Neural progenitor cell (in vitro differentiated cells): ENCODE measurements at regions not wholly inside any gene's neighbourhood (a gene's known extent, or its start where the extent isn't known, plus 50 kb on each side); places are given as distances from the start of the nearest gene placed in this dataset.

Experiments used
- CTCF ChIP-seq: fragments of 200-600 bp; sonication (generic); IDR thresholded peaks from 2 replicates; pipeline ENCODE4 v1.5.1; 2017; ENCODE audit warnings: antibody characterized with exemption, mild to moderate bottlenecking
- EZH2 ChIP-seq: fragments of 200-600 bp; sonication (generic); IDR thresholded peaks from 2 replicates; pipeline ENCODE4 v1.6.1; 2017; ENCODE audit warnings: antibody characterized with exemption, mild to moderate bottlenecking, moderate library complexity

GRCh38 chr13:19069684-19070397 is 111.8 kb downstream of the TUBA3C start:
- TF ChIP-seq CTCF (no peak), EZH2 (no peak)
